ENCODE measurements at regions not wholly inside any gene's neighbourhood (a gene's known extent, or its start where the extent isn't known, plus 50 kb on each side); places are given as distances from the start of the nearest gene placed in this dataset.

GRCh38 chr5:171606414-171607024 is 179.1 kb upstream of the SMIM23 start:
- H2BK12ac ChIP-seq (ENCODE audit: low read length in 2 of 2): no peak overlapping the region
- no peak overlapping the region for H2AFZ ChIP-seq (ENCODE audit: low read depth, low read length)
- DNase-seq: peak; percentile 12
- no peaks in the 10 kb centered on the region for H3K36me3 ChIP-seq (ENCODE audit: control insufficient read depth in 1 of 2, insufficient read depth in 2 of 2, low read depth in 1 of 2, low read length in 2 of 2)
- H2BK120ac ChIP-seq (ENCODE audit: low read depth, low read length): no peak overlapping the region
- no peaks in the 10 kb centered on the region for H3K4me1 ChIP-seq (ENCODE audit: control insufficient read depth, insufficient read depth, low read depth, low read length)
- H3K14ac ChIP-seq (ENCODE audit: low read length in 2 of 2): no peak overlapping the region
- no peak overlapping the region for H2BK15ac ChIP-seq (ENCODE audit: low read depth, poor library complexity, severe bottlenecking)
- no peak overlapping the region for H3K4me3 ChIP-seq (ENCODE audit: insufficient read depth in 1 of 2, low read depth in 1 of 2, low read length in 2 of 2)
- H3K79me1 ChIP-seq (replicated peaks; ENCODE audit: low read length, poor library complexity, severe bottlenecking): no peaks in the 10 kb centered on the region
- peaks cover 8% of the 10 kb centered on the region for H3K9me3 ChIP-seq (ENCODE audit: control insufficient read depth, low read length)
- no peak overlapping the region for H3K4ac ChIP-seq (ENCODE audit: low read depth in 1 of 2, low read length in 2 of 2)
- H4K8ac ChIP-seq (ENCODE audit: low read length): no peak overlapping the region
- no peak overlapping the region for H4K91ac ChIP-seq (ENCODE audit: low read length)
- peaks cover 18 to 22% of the 10 kb centered on the region in 2 experiments for H3K27me3 ChIP-seq (ENCODE audit: control insufficient read depth in 1 of 2, insufficient read depth in 1 of 2, low read length in 2 of 2)
- no peak overlapping the region for H3K4me2 ChIP-seq (ENCODE audit: low read length, poor library complexity, severe bottlenecking)
- H3K9ac ChIP-seq (ENCODE audit: low read length): no peak overlapping the region
- no peak overlapping the region for H3K27ac ChIP-seq (ENCODE audit: low read length, poor library complexity, severe bottlenecking)
- no peak overlapping the region for H2BK5ac ChIP-seq (ENCODE audit: low read depth, low read length, poor library complexity, severe bottlenecking)
- no peak overlapping the region for H3K18ac ChIP-seq (ENCODE audit: low read depth in 1 of 2, low read length in 2 of 2)
- H3K23ac ChIP-seq (ENCODE audit: low read length in 2 of 2): no peak overlapping the region
- H2AK5ac ChIP-seq (ENCODE audit: low read length, severe bottlenecking): no peak overlapping the region

DNA sequence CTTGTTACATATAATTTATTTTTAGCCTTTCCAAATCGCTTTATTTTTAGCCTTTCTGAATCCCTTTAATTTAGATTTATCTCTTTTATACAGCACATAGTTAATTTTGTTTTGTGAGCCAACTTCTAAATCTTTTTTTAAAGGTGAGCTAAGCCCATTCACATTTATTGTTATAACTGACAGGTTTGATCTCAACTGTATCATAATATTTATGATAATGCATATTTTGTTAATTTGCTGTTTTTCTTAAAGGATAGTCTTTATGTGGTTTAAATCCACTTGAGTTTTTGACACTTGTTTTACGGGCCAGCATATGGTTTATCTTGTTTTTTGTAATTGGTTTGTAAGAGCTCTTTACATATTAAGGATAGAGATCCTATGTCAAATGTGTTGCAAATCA is 177.8 kb upstream of the SMIM23 start:
- Histone ChIP-seq H3K4me3 (ENCODE audit: insufficient read depth in 1 of 2, low read depth in 1 of 2, low read length in 2 of 2) (no peak overlapping the region), H2BK15ac (ENCODE audit: low read depth, poor library complexity, severe bottlenecking) (no peak overlapping the region), H3K4me1 (ENCODE audit: control insufficient read depth, insufficient read depth, low read depth, low read length) (no peaks in the 10 kb centered on the region), H3K4ac (ENCODE audit: low read depth in 1 of 2, low read length in 2 of 2) (no peak overlapping the region), H2BK12ac (ENCODE audit: low read length in 2 of 2) (no peak overlapping the region), H2BK5ac (ENCODE audit: low read depth, low read length, poor library complexity, severe bottlenecking) (no peak overlapping the region), H4K8ac (ENCODE audit: low read length) (no peak overlapping the region), H2AFZ (ENCODE audit: low read depth, low read length) (no peak overlapping the region), H3K36me3 (ENCODE audit: control insufficient read depth in 1 of 2, insufficient read depth in 2 of 2, low read depth in 1 of 2, low read length in 2 of 2) (no peaks in the 10 kb centered on the region), H3K14ac (ENCODE audit: low read length in 2 of 2) (no peak overlapping the region), H3K18ac (ENCODE audit: low read depth in 1 of 2, low read length in 2 of 2) (no peak overlapping the region), H3K9ac (ENCODE audit: low read length) (no peak overlapping the region), H2AK5ac (ENCODE audit: low read length, severe bottlenecking) (no peak overlapping the region), H3K4me2 (ENCODE audit: low read length, poor library complexity, severe bottlenecking) (no peak overlapping the region), H3K27me3 (ENCODE audit: control insufficient read depth in 1 of 2, insufficient read depth in 1 of 2, low read length in 2 of 2) (peaks cover 25 to 27% of the 10 kb centered on the region in 2 experiments), H3K9me3 (ENCODE audit: control insufficient read depth, low read length) (peaks cover 8% of the 10 kb centered on the region), H3K23ac (ENCODE audit: low read length in 2 of 2) (no peak overlapping the region), H3K27ac (ENCODE audit: low read length, poor library complexity, severe bottlenecking) (no peak overlapping the region), H3K79me1 (replicated peaks; ENCODE audit: low read length, poor library complexity, severe bottlenecking) (no peaks in the 10 kb centered on the region), H4K91ac (ENCODE audit: low read length) (no peak overlapping the region), H2BK120ac (ENCODE audit: low read depth, low read length) (no peak overlapping the region)
- WGBS: 78% methylated on average over 1 of the region's 2 CpGs
- DNase-seq: no peak

DNA sequence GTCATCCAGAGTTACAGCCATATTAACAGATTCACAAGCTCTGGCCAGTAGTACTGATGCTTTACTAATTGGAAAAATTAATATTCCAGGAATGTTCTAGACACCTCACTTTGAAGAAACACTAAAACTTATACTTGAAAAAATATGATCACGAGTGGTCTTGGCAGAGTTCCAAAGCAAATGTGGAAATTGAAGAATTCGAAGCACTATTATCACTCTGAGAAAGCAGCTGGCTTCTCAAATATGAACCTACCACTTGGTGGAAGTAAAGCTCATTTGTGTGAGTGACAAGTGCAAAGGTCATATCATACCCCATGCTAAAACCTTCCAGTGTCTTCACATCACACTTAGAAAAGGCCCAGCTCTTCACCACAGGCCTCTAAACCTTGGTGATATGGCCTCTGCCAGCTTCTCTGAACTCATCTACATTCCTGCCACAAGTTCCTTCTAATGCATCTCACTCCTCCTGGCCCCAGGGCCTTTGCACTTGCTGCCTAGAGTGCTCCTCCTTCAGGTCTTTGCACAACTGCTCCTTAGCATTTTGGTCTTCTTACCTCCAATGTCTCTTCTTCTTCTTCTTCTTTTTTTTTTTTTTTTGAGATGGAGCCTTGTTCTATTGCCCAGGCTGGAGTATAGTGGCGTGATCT is 175.7 kb upstream of the SMIM23 start:
- no peak overlapping the region for H2BK12ac ChIP-seq (ENCODE audit: low read length in 2 of 2)
- no peak overlapping the region for H2AK5ac ChIP-seq (ENCODE audit: low read length, severe bottlenecking)
- no peak overlapping the region for H3K4ac ChIP-seq (ENCODE audit: low read depth in 1 of 2, low read length in 2 of 2)
- no peak overlapping the region for H2BK15ac ChIP-seq (ENCODE audit: low read depth, poor library complexity, severe bottlenecking)
- H3K79me1 ChIP-seq (replicated peaks; ENCODE audit: low read length, poor library complexity, severe bottlenecking): no peaks in the 10 kb centered on the region
- no peak overlapping the region for H2AFZ ChIP-seq (ENCODE audit: low read depth, low read length)
- no peak for DNase-seq
- H3K18ac ChIP-seq (ENCODE audit: low read depth in 1 of 2, low read length in 2 of 2): no peak overlapping the region
- H3K36me3 ChIP-seq (ENCODE audit: control insufficient read depth in 1 of 2, insufficient read depth in 2 of 2, low read depth in 1 of 2, low read length in 2 of 2): no peaks in the 10 kb centered on the region
- H4K91ac ChIP-seq (ENCODE audit: low read length): no peak overlapping the region
- H3K4me1 ChIP-seq (ENCODE audit: control insufficient read depth, insufficient read depth, low read depth, low read length): no peaks in the 10 kb centered on the region
- no peak overlapping the region for H2BK5ac ChIP-seq (ENCODE audit: low read depth, low read length, poor library complexity, severe bottlenecking)
- H3K14ac ChIP-seq (ENCODE audit: low read length in 2 of 2): no peak overlapping the region
- no peak overlapping the region for H3K4me2 ChIP-seq (ENCODE audit: low read length, poor library complexity, severe bottlenecking)
- 97% methylated on average over 3 of the region's 3 CpGs for WGBS
- H3K9me3 ChIP-seq (ENCODE audit: control insufficient read depth, low read length): peaks cover 15% of the 10 kb centered on the region
- no peak overlapping the region for H3K27ac ChIP-seq (ENCODE audit: low read length, poor library complexity, severe bottlenecking)
- H2BK120ac ChIP-seq (ENCODE audit: low read depth, low read length): no peak overlapping the region
- no peak overlapping the region for H3K4me3 ChIP-seq (ENCODE audit: insufficient read depth in 1 of 2, low read depth in 1 of 2, low read length in 2 of 2)
- peaks cover 38 to 44% of the 10 kb centered on the region in 2 experiments for H3K27me3 ChIP-seq (ENCODE audit: control insufficient read depth in 1 of 2, insufficient read depth in 1 of 2, low read length in 2 of 2)
- no peak overlapping the region for H4K8ac ChIP-seq (ENCODE audit: low read length)
- no peak overlapping the region for H3K23ac ChIP-seq (ENCODE audit: low read length in 2 of 2)
- H3K9ac ChIP-seq (ENCODE audit: low read length): no peak overlapping the region

DNA sequence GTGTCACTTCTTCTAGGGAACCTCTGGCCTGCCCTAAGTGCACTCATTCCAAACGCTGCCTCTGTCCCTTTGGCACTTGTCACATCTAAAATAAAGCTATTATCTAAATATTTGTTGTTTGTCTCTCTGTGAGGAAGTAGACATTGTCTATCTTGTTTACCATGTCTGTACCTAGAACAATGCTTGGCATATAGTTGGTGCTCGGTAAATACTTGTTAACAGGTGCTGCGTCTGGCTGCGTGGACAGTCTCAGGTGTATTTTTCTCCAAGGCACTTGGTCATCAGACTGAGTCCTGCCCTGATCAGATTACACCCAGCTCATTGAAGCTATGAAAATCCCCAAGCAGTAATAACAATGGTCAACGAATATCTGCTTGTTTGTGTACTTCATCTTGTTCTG is 174.9 kb upstream of the SMIM23 start:
- WGBS: 82% methylated on average over 4 of the region's 5 CpGs

More for the DNA sequence above, 174.9 kb upstream of the SMIM23 start:
- Histone ChIP-seq H3K4me2 (ENCODE audit: low read length, poor library complexity, severe bottlenecking) (no peak overlapping the region), H3K36me3 (ENCODE audit: control insufficient read depth in 1 of 2, insufficient read depth in 2 of 2, low read depth in 1 of 2, low read length in 2 of 2) (no peaks in the 10 kb centered on the region), H4K91ac (ENCODE audit: low read length) (no peak overlapping the region), H3K9me3 (ENCODE audit: control insufficient read depth, low read length) (peaks cover 14% of the 10 kb centered on the region), H3K23ac (ENCODE audit: low read length in 2 of 2) (no peak overlapping the region), H4K8ac (ENCODE audit: low read length) (no peak overlapping the region), H3K9ac (ENCODE audit: low read length) (no peak overlapping the region), H2BK5ac (ENCODE audit: low read depth, low read length, poor library complexity, severe bottlenecking) (no peak overlapping the region), H2BK15ac (ENCODE audit: low read depth, poor library complexity, severe bottlenecking) (no peak overlapping the region), H3K27me3 (ENCODE audit: control insufficient read depth in 1 of 2, insufficient read depth in 1 of 2, low read length in 2 of 2) (peaks cover 46 to 51% of the 10 kb centered on the region in 2 experiments), H3K4me1 (ENCODE audit: control insufficient read depth, insufficient read depth, low read depth, low read length) (no peaks in the 10 kb centered on the region), H3K27ac (ENCODE audit: low read length, poor library complexity, severe bottlenecking) (no peak overlapping the region), H2BK12ac (ENCODE audit: low read length in 2 of 2) (no peak overlapping the region), H3K18ac (ENCODE audit: low read depth in 1 of 2, low read length in 2 of 2) (no peak overlapping the region), H2BK120ac (ENCODE audit: low read depth, low read length) (no peak overlapping the region), H3K4me3 (ENCODE audit: insufficient read depth in 1 of 2, low read depth in 1 of 2, low read length in 2 of 2) (no peak overlapping the region), H2AK5ac (ENCODE audit: low read length, severe bottlenecking) (no peak overlapping the region), H3K14ac (ENCODE audit: low read length in 2 of 2) (no peak overlapping the region), H3K79me1 (replicated peaks; ENCODE audit: low read length, poor library complexity, severe bottlenecking) (no peaks in the 10 kb centered on the region), H2AFZ (ENCODE audit: low read depth, low read length) (no peak overlapping the region), H3K4ac (ENCODE audit: low read depth in 1 of 2, low read length in 2 of 2) (no peak overlapping the region)
- DNase-seq: no peak
